GM06990 (cell line): ENCODE measurements at regions not wholly inside any gene's neighbourhood (a gene's known extent, or its start where the extent isn't known, plus 50 kb on each side); places are given as distances from the start of the nearest gene placed in this dataset.

ENCODE experiments used
- DNase-seq: peaks from one replicate; pipeline ENCODE4 v3.0.0-alpha.2; 2011; ENCODE audit not compliant: insufficient read length; ENCODE audit errors: extremely low read depth
- H3K27me3 ChIP-seq: replicated peaks from 2 replicates; pipeline ENCODE4 v1.6.0; 2011; ENCODE audit warnings: low read length; ENCODE audit not compliant: control insufficient read depth, insufficient read depth
- H3K36me3 ChIP-seq: 2 replicates; pipeline ENCODE4 v1.5.1; 2011; ENCODE audit warnings: low read length; ENCODE audit not compliant: control insufficient read depth, insufficient read depth
- H3K4me3 ChIP-seq: replicated peaks from 2 replicates; pipeline ENCODE4 v1.5.1; 2011; ENCODE audit warnings: low read depth, mild to moderate bottlenecking, control low read depth, low read length
- TF ChIP-seq, protein P1 (sequence below): IDR thresholded peaks from 2 replicates; pipeline ENCODE4 v1.5.1; 2011; ENCODE audit warnings: low read length, control low read depth, mild to moderate bottlenecking, inconsistent platforms; ENCODE audit not compliant: insufficient read depth, poor library complexity, severe bottlenecking

DNA sequence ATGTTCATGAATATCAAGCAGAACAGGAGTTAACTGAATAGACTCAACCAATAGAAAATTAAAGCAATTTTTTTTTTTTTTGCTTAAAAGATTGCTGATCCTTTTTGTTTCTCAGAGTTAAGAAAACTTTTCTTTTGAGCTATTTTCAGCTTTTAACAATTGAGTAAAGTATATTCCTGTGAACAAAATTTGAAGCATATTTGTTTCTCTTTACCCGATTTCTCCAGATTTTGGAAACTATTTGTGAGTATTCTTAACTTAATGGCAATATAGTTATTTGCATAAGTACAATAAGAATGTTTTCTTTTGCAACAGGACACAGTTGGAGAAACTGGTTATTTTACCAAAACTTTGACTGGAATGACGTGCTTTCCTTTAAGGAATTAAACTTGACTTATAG is 53.4 kb upstream of the C15orf39 start:
- DNase-seq = no peak
- Histone ChIP-seq H3K36me3 (no peaks in the 10 kb centered on the region), H3K27me3 (no peaks in the 10 kb centered on the region), H3K4me3 (no peak overlapping the region)
- TF ChIP-seq, protein P1, sequence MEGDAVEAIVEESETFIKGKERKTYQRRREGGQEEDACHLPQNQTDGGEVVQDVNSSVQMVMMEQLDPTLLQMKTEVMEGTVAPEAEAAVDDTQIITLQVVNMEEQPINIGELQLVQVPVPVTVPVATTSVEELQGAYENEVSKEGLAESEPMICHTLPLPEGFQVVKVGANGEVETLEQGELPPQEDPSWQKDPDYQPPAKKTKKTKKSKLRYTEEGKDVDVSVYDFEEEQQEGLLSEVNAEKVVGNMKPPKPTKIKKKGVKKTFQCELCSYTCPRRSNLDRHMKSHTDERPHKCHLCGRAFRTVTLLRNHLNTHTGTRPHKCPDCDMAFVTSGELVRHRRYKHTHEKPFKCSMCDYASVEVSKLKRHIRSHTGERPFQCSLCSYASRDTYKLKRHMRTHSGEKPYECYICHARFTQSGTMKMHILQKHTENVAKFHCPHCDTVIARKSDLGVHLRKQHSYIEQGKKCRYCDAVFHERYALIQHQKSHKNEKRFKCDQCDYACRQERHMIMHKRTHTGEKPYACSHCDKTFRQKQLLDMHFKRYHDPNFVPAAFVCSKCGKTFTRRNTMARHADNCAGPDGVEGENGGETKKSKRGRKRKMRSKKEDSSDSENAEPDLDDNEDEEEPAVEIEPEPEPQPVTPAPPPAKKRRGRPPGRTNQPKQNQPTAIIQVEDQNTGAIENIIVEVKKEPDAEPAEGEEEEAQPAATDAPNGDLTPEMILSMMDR = no peak

- Histone ChIP-seq H3K27me3 (no peaks in the 10 kb centered on the region), H3K4me3 (no peak overlapping the region), H3K36me3 (no peaks in the 10 kb centered on the region)
- no peak for DNase-seq
- TF ChIP-seq, protein P1 = no peak
These were observed 51.6 kb upstream of the C15orf39 start for GRCh38 chr15:75149867-75150709.

- H3K36me3 ChIP-seq = no peaks in the 10 kb centered on the region
- TF ChIP-seq, protein P1 = no peak
- H3K4me3 ChIP-seq = no peak overlapping the region
- no peak for DNase-seq
- H3K27me3 ChIP-seq = no peaks in the 10 kb centered on the region
These were observed 50.2 kb upstream of the C15orf39 start for GRCh38 chr15:75151214-75152128.
